Left forelimb (tissue), 1 donor: ENCODE measurements at regions not wholly inside any gene's neighbourhood (a gene's known extent, or its start where the extent isn't known, plus 50 kb on each side); places are given as distances from the start of the nearest gene placed in this dataset.

Source experiments
- DNase-seq: peaks from one replicate; pipeline ENCODE4 v3.0.0-alpha.2; 2018; ENCODE audit warnings: low spot score

- no peak for DNase-seq
Measured at GRCh38 chr20:1790386-1790785, 104.8 kb upstream of the SIRPA start.

GRCh38 chr20:1788044-1788443 lies 107.2 kb upstream of the SIRPA start:
- no peak for DNase-seq

- DNase-seq, result no peak
Measured at GRCh38 chr20:1786486-1786885, 108.7 kb upstream of the SIRPA start.

GRCh38 chr20:1784586-1784985 lies 110.6 kb upstream of the SIRPA start:
- DNase-seq, result no peak

GRCh38 chr20:1783245-1783644 lies 112.0 kb upstream of the SIRPA start:
- DNase-seq, result no peak

GRCh38 chr20:1782181-1782580 lies 113.0 kb upstream of the SIRPA start:
- DNase-seq, result no peak

- DNase-seq, result no peak
Measured at GRCh38 chr20:1779567-1779966, 115.6 kb upstream of the SIRPA start.

- no peak for DNase-seq
Measured at GRCh38 chr20:1778338-1778737, 116.9 kb upstream of the SIRPA start.

- no peak for DNase-seq
Measured at GRCh38 chr20:1777476-1777820, 117.8 kb upstream of the SIRPA start.

GRCh38 chr20:1776681-1777475 lies 118.3 kb upstream of the SIRPA start:
- DNase-seq, result peak; percentile 92

GRCh38 chr20:1775117-1775516 lies 117.5 kb upstream of the SIRPG start:
- DNase-seq, result no peak

GRCh38 chr20:1774479-1774878 lies 116.9 kb upstream of the SIRPG start:
- no peak for DNase-seq

- DNase-seq, result no peak
Measured at GRCh38 chr20:1773816-1774215, 116.2 kb upstream of the SIRPG start.

GRCh38 chr20:1769491-1769890 lies 111.9 kb upstream of the SIRPG start:
- no peak for DNase-seq

GRCh38 chr20:1766731-1767130 lies 109.2 kb upstream of the SIRPG start:
- DNase-seq, result no peak

- peak; percentile 76 for DNase-seq
Measured at GRCh38 chr20:1764136-1765033, 106.8 kb upstream of the SIRPG start.

GRCh38 chr20:1761598-1761997 lies 104.0 kb upstream of the SIRPG start:
- no peak for DNase-seq

GRCh38 chr20:1761116-1761515 lies 103.5 kb upstream of the SIRPG start:
- DNase-seq, result no peak

- no peak for DNase-seq
Measured at GRCh38 chr20:1758765-1759164, 101.2 kb upstream of the SIRPG start.

- no peak for DNase-seq
Measured at GRCh38 chr20:1757606-1758512, 100.3 kb upstream of the SIRPG start.

- no peak for DNase-seq
Measured at GRCh38 chr20:1757072-1757471, 99.5 kb upstream of the SIRPG start.

- no peak for DNase-seq
Measured at GRCh38 chr20:1754749-1755148, 97.2 kb upstream of the SIRPG start.
